HG02642 (cell line): ENCODE measurements at regions not wholly inside any gene's neighbourhood (a gene's known extent, or its start where the extent isn't known, plus 50 kb on each side); places are given as distances from the start of the nearest gene placed in this dataset.

Experiments used
- ATAC-seq: cut with Tn5 transposase; IDR thresholded peaks from one replicate; pipeline ENCODE4 v1.9.1; 2021; ENCODE audit warnings: mild to moderate bottlenecking; ENCODE audit not compliant: unreplicated experiment, poor library complexity

GRCh38 chr12:74292351-74293194 is 245.1 kb upstream of the ATXN7L3B start:
- no peak for ATAC-seq

GRCh38 chr12:74293689-74294131 is 243.9 kb upstream of the ATXN7L3B start:
- ATAC-seq = no peak

- ATAC-seq = no peak
Measured at GRCh38 chr12:74317078-74317601, 220.5 kb upstream of the ATXN7L3B start.

- no peak for ATAC-seq
Measured at GRCh38 chr12:74317741-74318140, 219.9 kb upstream of the ATXN7L3B start.

GRCh38 chr12:74319886-74320285 is 217.7 kb upstream of the ATXN7L3B start:
- no peak for ATAC-seq

- no peak for ATAC-seq
Measured at GRCh38 chr12:74321381-74321780, 216.3 kb upstream of the ATXN7L3B start.

- ATAC-seq = no peak
Measured at GRCh38 chr12:74322792-74323191, 214.8 kb upstream of the ATXN7L3B start.

GRCh38 chr12:74328623-74329022 is 209.0 kb upstream of the ATXN7L3B start:
- ATAC-seq = no peak

- ATAC-seq = no peak
Measured at GRCh38 chr12:74334780-74335179, 202.9 kb upstream of the ATXN7L3B start.

- ATAC-seq = no peak
Measured at GRCh38 chr12:74337951-74338350, 199.7 kb upstream of the ATXN7L3B start.

- no peak for ATAC-seq
Measured at GRCh38 chr12:74339211-74339610, 198.4 kb upstream of the ATXN7L3B start.

GRCh38 chr12:74349925-74350324 is 187.7 kb upstream of the ATXN7L3B start:
- ATAC-seq = no peak

GRCh38 chr12:74365178-74365964 is 172.3 kb upstream of the ATXN7L3B start:
- ATAC-seq = peak; percentile 85

- ATAC-seq = no peak
Measured at GRCh38 chr12:74370608-74371216, 166.9 kb upstream of the ATXN7L3B start.

- ATAC-seq = no peak
Measured at GRCh38 chr12:74379114-74379513, 158.5 kb upstream of the ATXN7L3B start.

- ATAC-seq = no peak
Measured at GRCh38 chr12:74381958-74382357, 155.7 kb upstream of the ATXN7L3B start.

- ATAC-seq = no peak
Measured at GRCh38 chr12:74382983-74383382, 154.7 kb upstream of the ATXN7L3B start.

GRCh38 chr12:74391283-74391682 is 146.4 kb upstream of the ATXN7L3B start:
- ATAC-seq = no peak

- ATAC-seq = no peak
Measured at GRCh38 chr12:74393272-74393671, 144.4 kb upstream of the ATXN7L3B start.

GRCh38 chr12:74394647-74395046 is 143.0 kb upstream of the ATXN7L3B start:
- no peak for ATAC-seq

- no peak for ATAC-seq
Measured at GRCh38 chr12:74401035-74401434, 136.6 kb upstream of the ATXN7L3B start.
